OCI-LY3 (cell line): ENCODE measurements at regions not wholly inside any gene's neighbourhood (a gene's known extent, or its start where the extent isn't known, plus 50 kb on each side); places are given as distances from the start of the nearest gene placed in this dataset.

Source experiments
- H2AFZ ChIP-seq: fragments of 200-600, 300-600 bp; shearing (Covaris generic); 2 replicates; pipeline ENCODE4 v1.6.0; 2014; ENCODE audit warnings: antibody characterized with exemption, low read depth, low read length
- H3K27ac ChIP-seq: fragments of 200-600, 300-600 bp; sonication (generic); 2 replicates; pipeline ENCODE4 v1.5.1; 2014; ENCODE audit warnings: mild to moderate bottlenecking, low read length, moderate library complexity, mixed read lengths
- H3K27me3 ChIP-seq: fragments of 200-600, 300-600 bp; sonication (generic); 2 replicates; pipeline ENCODE4 v1.6.1; 2014; ENCODE audit warnings: low read depth, low read length, mixed read lengths
- H3K36me3 ChIP-seq: fragments of 200-600, 300-600 bp; sonication (generic); replicated peaks from 2 replicates; pipeline ENCODE3; 2014; ENCODE audit warnings: low read depth, low read length, mixed read lengths
- H3K4me1 ChIP-seq: fragments of 300-600, 200-600 bp; sonication (generic); 2 replicates; pipeline ENCODE4 v1.6.1; 2014; ENCODE audit warnings: low read length, mixed read lengths
- H3K4me2 ChIP-seq: fragments of 200-600, 300-600 bp; sonication (generic); 2 replicates; pipeline ENCODE4 v1.6.1; 2014; ENCODE audit warnings: low read length, mixed read lengths
- H3K4me3 ChIP-seq: fragments of 300-600, 200-600 bp; sonication (generic); 2 replicates; pipeline ENCODE4 v1.5.1; 2014; ENCODE audit warnings: antibody characterized with exemption, mild to moderate bottlenecking, low read length, moderate library complexity
- H3K79me2 ChIP-seq: fragments of 300-600, 200-600 bp; shearing (Covaris generic); 2 replicates; pipeline ENCODE4 v1.6.1; 2014; ENCODE audit warnings: mild to moderate bottlenecking, low read length, mixed read lengths
- H3K9ac ChIP-seq: fragments of 300-600, 200-600 bp; shearing (Covaris generic); 2 replicates; pipeline ENCODE4 v1.6.0; 2014; ENCODE audit warnings: mild to moderate bottlenecking, low read length, moderate library complexity
- H3K9me3 ChIP-seq: fragments of 200-600, 300-600 bp; shearing (Covaris generic); 2 replicates; pipeline ENCODE4 v1.6.1; 2014; ENCODE audit warnings: low read length, mixed read lengths; ENCODE audit not compliant: insufficient read depth
- H4K20me1 ChIP-seq: fragments of 200-600, 300-600 bp; sonication (generic); 2 replicates; pipeline ENCODE4 v1.6.1; 2016; ENCODE audit warnings: low read length, mixed read lengths; ENCODE audit not compliant: insufficient read depth
- EZH2phosphoT487 ChIP-seq: fragments of 200-600 bp; shearing (Covaris generic); IDR thresholded peaks from 2 replicates; pipeline ENCODE4 v1.6.1; 2018; ENCODE audit warnings: antibody characterized with exemption, mixed run types, low read depth
- TF ChIP-seq, protein P1 (sequence below): fragments of 200-600, 300-600 bp; sonication (generic); IDR thresholded peaks from 2 replicates; pipeline ENCODE4 v1.5.1; 2014; ENCODE audit warnings: antibody characterized with exemption, low read length, low read depth

DNA sequence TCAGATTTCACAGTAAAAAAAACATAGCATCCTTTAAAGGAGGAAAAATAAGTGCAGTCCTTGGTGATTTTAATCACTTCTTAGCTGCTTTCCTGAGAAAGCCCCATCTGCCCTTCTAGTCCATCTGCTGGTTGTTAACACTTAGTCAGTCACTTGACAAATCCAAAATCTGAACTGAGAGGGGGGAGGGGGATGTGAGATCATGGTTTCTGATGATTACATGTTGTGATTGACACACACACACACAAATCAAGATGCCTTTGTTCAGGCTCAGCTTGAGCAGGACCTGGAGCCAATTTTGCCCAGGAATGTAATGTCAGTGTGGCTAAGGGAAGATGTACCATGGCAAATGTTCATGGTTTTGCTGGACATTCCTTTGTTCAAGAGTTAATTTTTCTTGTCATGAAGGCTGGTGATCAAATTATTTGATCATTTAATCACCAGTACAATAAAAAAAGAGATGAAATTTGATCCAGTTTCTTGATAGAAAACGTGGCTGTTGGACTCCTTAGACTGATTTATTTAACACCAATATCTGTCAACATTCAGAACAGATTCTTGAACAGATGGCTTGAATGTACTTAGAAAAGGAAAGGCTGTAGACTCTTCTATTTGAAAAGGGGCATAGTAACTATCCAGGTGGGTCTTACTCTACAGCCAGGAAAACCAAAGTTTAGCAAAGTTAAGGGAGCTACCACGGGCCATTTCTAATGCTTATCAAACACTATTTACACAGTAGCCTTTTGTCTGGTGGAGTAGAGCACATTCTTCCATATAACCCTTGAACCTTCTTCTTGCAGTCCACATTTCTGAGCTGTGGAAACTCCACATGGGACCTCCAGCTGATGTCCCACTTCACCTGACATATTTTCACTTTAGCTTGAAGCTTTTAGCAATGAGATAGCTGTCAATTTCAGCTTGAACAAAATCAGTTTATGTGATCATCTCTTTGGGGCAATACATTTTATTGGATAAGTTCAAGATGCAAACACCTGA, 408.7 kb downstream of the PIK3C3 start:
- H3K27me3 ChIP-seq: no peaks in the 10 kb centered on the region
- H3K9ac ChIP-seq: no peak overlapping the region
- no peak overlapping the region for H3K4me3 ChIP-seq
- no peak overlapping the region for H3K4me2 ChIP-seq
- no peaks in the 10 kb centered on the region for H3K9me3 ChIP-seq
- H4K20me1 ChIP-seq: no peaks in the 10 kb centered on the region
- no peak overlapping the region for H3K27ac ChIP-seq
- no peaks in the 10 kb centered on the region for H3K36me3 ChIP-seq
- H3K4me1 ChIP-seq: peaks cover 8% of the 10 kb centered on the region
- H3K79me2 ChIP-seq: no peaks in the 10 kb centered on the region
- no peak for TF ChIP-seq EZH2phosphoT487
- TF ChIP-seq, protein P1, sequence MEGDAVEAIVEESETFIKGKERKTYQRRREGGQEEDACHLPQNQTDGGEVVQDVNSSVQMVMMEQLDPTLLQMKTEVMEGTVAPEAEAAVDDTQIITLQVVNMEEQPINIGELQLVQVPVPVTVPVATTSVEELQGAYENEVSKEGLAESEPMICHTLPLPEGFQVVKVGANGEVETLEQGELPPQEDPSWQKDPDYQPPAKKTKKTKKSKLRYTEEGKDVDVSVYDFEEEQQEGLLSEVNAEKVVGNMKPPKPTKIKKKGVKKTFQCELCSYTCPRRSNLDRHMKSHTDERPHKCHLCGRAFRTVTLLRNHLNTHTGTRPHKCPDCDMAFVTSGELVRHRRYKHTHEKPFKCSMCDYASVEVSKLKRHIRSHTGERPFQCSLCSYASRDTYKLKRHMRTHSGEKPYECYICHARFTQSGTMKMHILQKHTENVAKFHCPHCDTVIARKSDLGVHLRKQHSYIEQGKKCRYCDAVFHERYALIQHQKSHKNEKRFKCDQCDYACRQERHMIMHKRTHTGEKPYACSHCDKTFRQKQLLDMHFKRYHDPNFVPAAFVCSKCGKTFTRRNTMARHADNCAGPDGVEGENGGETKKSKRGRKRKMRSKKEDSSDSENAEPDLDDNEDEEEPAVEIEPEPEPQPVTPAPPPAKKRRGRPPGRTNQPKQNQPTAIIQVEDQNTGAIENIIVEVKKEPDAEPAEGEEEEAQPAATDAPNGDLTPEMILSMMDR: no peak
- no peak overlapping the region for H2AFZ ChIP-seq

DNA sequence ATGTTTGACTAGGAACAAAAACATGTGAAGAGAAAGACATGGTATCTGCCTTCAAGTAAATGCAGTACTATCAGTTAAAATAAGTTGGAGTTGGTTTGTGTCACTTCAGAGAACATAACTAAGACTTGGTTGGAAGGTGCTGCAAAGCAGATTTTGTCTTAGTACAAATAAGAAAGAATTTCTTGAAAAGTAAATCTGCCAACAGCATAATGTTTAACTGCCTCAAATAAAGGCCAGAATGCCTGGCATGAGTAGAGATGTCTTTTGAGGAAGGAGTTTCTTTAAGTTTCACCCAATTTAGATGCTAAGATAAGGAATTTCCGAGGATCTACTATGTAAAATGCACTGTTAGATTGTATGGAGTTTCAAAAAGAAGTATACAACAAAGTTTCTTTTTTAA, 409.7 kb downstream of the PIK3C3 start:
- Histone ChIP-seq H3K4me2 (no peak overlapping the region), H3K4me3 (no peak overlapping the region), H3K27ac (no peak overlapping the region), H3K4me1 (peaks cover 8% of the 10 kb centered on the region), H3K79me2 (no peaks in the 10 kb centered on the region), H3K36me3 (no peaks in the 10 kb centered on the region), H3K9me3 (no peaks in the 10 kb centered on the region), H2AFZ (no peak overlapping the region), H3K9ac (no peak overlapping the region), H4K20me1 (no peaks in the 10 kb centered on the region), H3K27me3 (no peaks in the 10 kb centered on the region)
- TF ChIP-seq EZH2phosphoT487: no peak
- TF ChIP-seq, protein P1: no peak

DNA sequence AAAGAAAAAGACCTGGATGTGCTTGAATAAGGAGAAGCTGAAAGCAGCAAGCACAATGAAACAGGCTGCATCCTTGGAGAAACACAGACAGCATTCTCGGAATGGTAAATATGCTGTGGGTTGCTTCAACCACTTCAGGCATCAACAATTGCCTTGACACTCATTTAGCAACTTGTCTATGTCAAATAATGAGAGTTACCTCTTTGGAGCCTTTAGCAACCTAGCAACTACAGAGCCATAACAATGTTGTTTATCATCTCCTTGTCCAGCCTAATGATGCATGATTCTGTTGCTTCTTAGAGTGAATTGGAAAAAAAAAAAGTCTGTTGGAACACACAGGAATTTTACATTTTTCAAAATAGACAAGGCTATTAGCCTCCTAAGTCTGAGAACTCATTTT, 410.6 kb downstream of the PIK3C3 start:
- Histone ChIP-seq H3K79me2 (no peaks in the 10 kb centered on the region), H3K9me3 (no peaks in the 10 kb centered on the region), H4K20me1 (no peaks in the 10 kb centered on the region), H3K27me3 (no peaks in the 10 kb centered on the region), H3K27ac (no peak overlapping the region), H3K4me3 (no peak overlapping the region), H2AFZ (no peak overlapping the region), H3K4me1 (peaks cover 8% of the 10 kb centered on the region), H3K36me3 (no peaks in the 10 kb centered on the region), H3K4me2 (no peak overlapping the region), H3K9ac (no peak overlapping the region)
- TF ChIP-seq, protein P1: no peak
- no peak for TF ChIP-seq EZH2phosphoT487

DNA sequence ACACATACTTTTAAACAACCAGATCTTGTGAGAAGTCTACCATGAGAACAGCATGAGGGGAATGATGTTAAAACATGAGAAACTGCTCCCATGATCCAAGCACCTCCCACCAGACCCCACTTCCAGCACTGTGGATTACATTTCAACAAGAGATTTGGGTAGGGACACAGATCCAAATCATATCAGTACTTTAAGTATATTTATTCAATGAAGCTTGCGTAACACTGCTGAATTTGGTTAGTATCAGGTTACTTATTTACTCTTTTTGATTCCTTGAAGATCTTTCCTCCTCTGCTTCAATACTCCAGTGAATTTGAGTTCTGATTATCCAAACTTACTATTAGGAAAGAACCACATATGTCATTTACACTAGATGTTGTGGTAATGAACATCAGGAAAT, 418.6 kb downstream of the PIK3C3 start:
- H3K4me3 ChIP-seq: no peak overlapping the region
- no peak overlapping the region for H3K27ac ChIP-seq
- H3K9ac ChIP-seq: no peak overlapping the region
- no peak overlapping the region for H3K4me2 ChIP-seq
- no peaks in the 10 kb centered on the region for H3K27me3 ChIP-seq
- H2AFZ ChIP-seq: no peak overlapping the region
- no peaks in the 10 kb centered on the region for H3K79me2 ChIP-seq
- no peaks in the 10 kb centered on the region for H3K9me3 ChIP-seq
- no peaks in the 10 kb centered on the region for H4K20me1 ChIP-seq
- no peaks in the 10 kb centered on the region for H3K36me3 ChIP-seq
- no peak for TF ChIP-seq EZH2phosphoT487
- TF ChIP-seq, protein P1: no peak
- H3K4me1 ChIP-seq: no peaks in the 10 kb centered on the region
